ENCODE measurements at regions not wholly inside any gene's neighbourhood (a gene's known extent, or its start where the extent isn't known, plus 50 kb on each side); places are given as distances from the start of the nearest gene placed in this dataset.

DNA sequence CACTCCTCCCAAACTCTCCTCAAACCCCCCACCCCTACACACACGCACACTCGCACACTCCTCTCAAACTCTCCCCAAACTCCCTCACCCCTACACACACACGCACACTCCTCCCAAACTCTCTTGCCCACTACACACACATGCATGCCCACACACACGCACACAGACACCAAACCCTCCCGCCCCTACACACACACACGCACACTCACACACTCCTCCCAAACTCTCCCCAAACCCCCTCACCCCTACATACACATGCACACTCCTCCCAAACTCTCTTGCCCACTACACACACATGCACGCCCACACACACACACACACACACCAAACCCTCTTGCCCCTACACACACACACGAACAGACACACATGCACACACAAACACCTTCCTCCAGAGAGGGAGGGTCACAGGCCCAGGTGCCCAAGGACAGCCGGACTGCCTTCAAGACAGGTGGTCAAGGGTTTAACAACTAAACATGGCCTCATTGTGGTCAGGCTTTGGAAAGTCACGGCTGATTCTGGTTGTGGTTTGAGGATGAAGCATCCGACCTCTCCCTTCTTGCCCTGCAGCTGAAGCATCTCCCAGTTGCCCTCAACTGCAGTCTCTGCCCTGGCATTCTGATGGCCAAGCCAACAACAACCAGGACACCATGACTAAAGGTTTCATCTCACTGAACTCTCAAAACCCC lies 72.3 kb upstream of the SNTG2 start:
- Histone ChIP-seq H4K8ac (ENCODE audit: extremely low read depth, insufficient read depth, low read length) (no peak overlapping the region), H3K36me3 (ENCODE audit: control insufficient read depth in 2 of 4, insufficient read depth in 4 of 4, low read length in 3 of 4) (no peaks in the 10 kb centered on the region), H3K4me1 (replicated peaks in 1 of 4; ENCODE audit: control insufficient read depth in 3 of 4, insufficient read depth in 4 of 4, low read length in 3 of 4) (peaks cover 0 to 7% (median 2%) of the 10 kb centered on the region in 4 experiments; a peak in 4 of 7 replicates), H4K5ac (ENCODE audit: insufficient read length, low read depth, low read length) (no peak overlapping the region), H3K79me2 (ENCODE audit: control insufficient read depth in 1 of 2, insufficient read depth in 2 of 2, low read length in 2 of 2) (no peaks in the 10 kb centered on the region), H2AK5ac (ENCODE audit: low read depth, low read length) (peak overlapping the region; percentile 53; the same call in 1 of the 2 replicates), H4K91ac (replicated peaks; ENCODE audit: insufficient read length, low read length) (peak overlapping the region; percentile 54), H3K56ac (replicated peaks; ENCODE audit: insufficient read length, low read depth, low read length) (no peak overlapping the region), H2BK15ac (ENCODE audit: low read length) (0 out of 2 replicates have a peak overlapping the region, but pooled peaks have one; percentile 61), H2BK20ac (ENCODE audit: low read length) (no peak overlapping the region), H3K4me2 (ENCODE audit: insufficient read depth in 1 of 2, low read depth in 2 of 2, low read length in 2 of 2) (no peak overlapping the region), H3K18ac (ENCODE audit: extremely low read depth, low read length) (no peak overlapping the region; the same call in 1 of the 2 replicates), H3K27ac (ENCODE audit: low read depth, low read length) (no peak overlapping the region), H3K23ac (ENCODE audit: insufficient read length) (no peak overlapping the region), H2BK5ac (ENCODE audit: low read depth, low read length) (no peak overlapping the region), H3K27me3 (replicated peaks in 1 of 4; ENCODE audit: control insufficient read depth in 3 of 4, extremely low read depth in 1 of 4, insufficient read depth in 3 of 4, low read length in 3 of 4) (peaks cover 0 to 3% (median 1%) of the 10 kb centered on the region in 4 experiments; a peak in 3 of 7 replicates), H2BK12ac (ENCODE audit: low read depth, low read length) (no peak overlapping the region), H3K9ac (replicated peaks in 1 of 4; ENCODE audit: extremely low read depth in 1 of 4, low read depth in 3 of 4, low read length in 3 of 4) (no peak overlapping the region), H2AFZ (ENCODE audit: low read length) (no peak overlapping the region), H3K4ac (replicated peaks; ENCODE audit: insufficient read length, low read depth, low read length) (no peak overlapping the region), H3K9me3 (ENCODE audit: insufficient read depth in 2 of 2, low read depth in 1 of 2, low read length in 1 of 2) (no peaks in the 10 kb centered on the region), H4K20me1 (replicated peaks in 1 of 2; ENCODE audit: control insufficient read depth in 1 of 2, insufficient read depth in 2 of 2, low read length in 2 of 2) (no peaks in the 10 kb centered on the region), H3K79me1 (ENCODE audit: low read depth, low read length) (no peaks in the 10 kb centered on the region), H3K4me3 (ENCODE audit: extremely low read depth in 1 of 4, insufficient read depth in 2 of 4, low read depth in 3 of 4, low read length in 4 of 4) (no peak overlapping the region), H3K23me2 (ENCODE audit: low read depth, low read length) (peaks cover 7% of the 10 kb centered on the region; the same call in 1 of the 2 replicates), H3K14ac (ENCODE audit: insufficient read length) (no peak overlapping the region), H2BK120ac (replicated peaks; ENCODE audit: low read depth, low read length) (no peak overlapping the region)
- TF ChIP-seq, protein P1, sequence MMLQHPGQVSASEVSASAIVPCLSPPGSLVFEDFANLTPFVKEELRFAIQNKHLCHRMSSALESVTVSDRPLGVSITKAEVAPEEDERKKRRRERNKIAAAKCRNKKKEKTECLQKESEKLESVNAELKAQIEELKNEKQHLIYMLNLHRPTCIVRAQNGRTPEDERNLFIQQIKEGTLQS (IDR thresholded peaks at IDR 0.05; ENCODE audit: insufficient read depth, low read depth, low read length) = no peak
- TF ChIP-seq SUZ12 (IDR thresholded peaks at IDR 0.05; ENCODE audit: low read length) (no peak), EP300 (IDR thresholded peaks at IDR 0.05; ENCODE audit: borderline replicate concordance in 1 of 2, low read depth in 2 of 2, low read length in 2 of 2) (no peak), CHD1 (IDR thresholded peaks at IDR 0.05; ENCODE audit: low read depth, low read length) (no peak), JUND (IDR thresholded peaks at IDR 0.05; ENCODE audit: low read length) (no peak), TAF1 (IDR thresholded peaks at IDR 0.05; ENCODE audit: low read depth, low read length) (no peak), TCF12 (IDR thresholded peaks at IDR 0.05; ENCODE audit: low read depth, low read length) (no peak), HDAC2 (IDR thresholded peaks at IDR 0.05; ENCODE audit: borderline replicate concordance in 1 of 2, low read depth in 2 of 2, low read length in 2 of 2) (no peak), RXRA (IDR thresholded peaks at IDR 0.05; ENCODE audit: insufficient read depth, low read depth, low read length) (no peak)
- TF ChIP-seq, protein P2, sequence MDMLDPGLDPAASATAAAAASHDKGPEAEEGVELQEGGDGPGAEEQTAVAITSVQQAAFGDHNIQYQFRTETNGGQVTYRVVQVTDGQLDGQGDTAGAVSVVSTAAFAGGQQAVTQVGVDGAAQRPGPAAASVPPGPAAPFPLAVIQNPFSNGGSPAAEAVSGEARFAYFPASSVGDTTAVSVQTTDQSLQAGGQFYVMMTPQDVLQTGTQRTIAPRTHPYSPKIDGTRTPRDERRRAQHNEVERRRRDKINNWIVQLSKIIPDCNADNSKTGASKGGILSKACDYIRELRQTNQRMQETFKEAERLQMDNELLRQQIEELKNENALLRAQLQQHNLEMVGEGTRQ (IDR thresholded peaks at IDR 0.05; ENCODE audit: low read length) = no peak
- POLR2A ChIA-PET (ENCODE audit: partially characterized antibody) = no interaction called here
- 91 to 100% methylated on average over 3 to 11 of the region's 11 CpGs for WGBS, 2 experiments (ENCODE audit: extremely low coverage in 1 of 2, insufficient coverage in 1 of 2, insufficient read length in 1 of 2, insufficient replicate concordance in 2 of 2, low coverage in 1 of 2, low lambda C conversion rate in 2 of 2, missing lambda C conversion rate in 1 of 2)
- FAIRE-seq (no peak), DNase-seq (ENCODE audit: low read depth in 1 of 2, low spot score in 2 of 2) (peak in 1 of 2 experiments; percentile 17)
- CTCF ChIA-PET (ENCODE audit: partially characterized antibody) = no interaction called here
